ENCODE measurements at regions not wholly inside any gene's neighbourhood (a gene's known extent, or its start where the extent isn't known, plus 50 kb on each side); places are given as distances from the start of the nearest gene placed in this dataset.
"Not testable (repeated sequence)": the region's sequence is repeated elsewhere in the genome, so short reads cannot be mapped to it uniquely, and the experiment has no call there.

DNA sequence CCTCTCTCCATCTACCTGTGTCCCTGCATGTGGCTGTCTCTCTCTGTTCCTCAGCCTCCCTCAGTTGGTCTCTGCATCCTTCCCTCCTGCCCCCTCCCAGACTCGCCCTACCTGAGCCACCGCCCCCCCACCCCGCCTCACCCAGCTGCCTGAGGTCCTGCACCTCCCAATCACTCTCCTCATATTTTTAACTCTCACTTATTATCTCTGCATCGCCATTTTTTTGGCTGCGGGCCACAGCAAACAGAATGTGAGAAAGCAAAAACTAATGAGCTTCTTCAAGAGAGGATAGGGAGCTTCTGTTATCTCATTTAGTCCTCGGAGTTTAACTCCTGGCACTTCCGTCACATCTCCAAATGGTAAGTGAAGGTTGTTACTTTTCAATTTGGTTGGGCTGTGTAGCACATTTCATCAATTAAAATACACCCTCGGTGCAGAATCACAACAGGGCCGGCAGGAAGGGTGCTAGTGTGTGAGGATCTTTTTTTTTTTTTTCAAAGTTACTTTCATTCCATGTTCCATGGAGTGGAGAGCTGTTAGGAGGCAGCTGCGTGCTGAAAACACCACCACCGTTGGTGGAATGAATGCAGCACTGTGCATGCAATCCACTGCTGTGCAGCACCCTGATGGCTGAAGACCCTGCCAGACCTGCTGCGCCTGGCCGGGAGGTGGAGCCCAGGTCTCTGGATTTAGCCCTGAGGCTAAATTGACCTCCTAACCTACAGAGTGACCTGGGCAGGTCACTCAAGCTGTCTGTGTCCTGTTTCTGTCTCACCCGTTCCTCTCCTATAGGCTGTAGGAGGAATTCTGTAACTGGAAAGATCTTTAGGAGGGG is 157.2 kb upstream of the NFIA start:
- no peaks in the 10 kb centered on the region for H3K36me3 Mint-ChIP-seq
- H3K9me3 Mint-ChIP-seq = no peaks in the 10 kb centered on the region
- H3K4me3 Mint-ChIP-seq = no peak overlapping the region
- DNase-seq (no peak), ATAC-seq (ENCODE audit: low read depth in 2 of 2) (no peak)
- H3K4me1 Mint-ChIP-seq = no peaks in the 10 kb centered on the region
- no peaks in the 10 kb centered on the region for H3K27me3 Mint-ChIP-seq
- no peak overlapping the region for H3K27ac Mint-ChIP-seq

DNA sequence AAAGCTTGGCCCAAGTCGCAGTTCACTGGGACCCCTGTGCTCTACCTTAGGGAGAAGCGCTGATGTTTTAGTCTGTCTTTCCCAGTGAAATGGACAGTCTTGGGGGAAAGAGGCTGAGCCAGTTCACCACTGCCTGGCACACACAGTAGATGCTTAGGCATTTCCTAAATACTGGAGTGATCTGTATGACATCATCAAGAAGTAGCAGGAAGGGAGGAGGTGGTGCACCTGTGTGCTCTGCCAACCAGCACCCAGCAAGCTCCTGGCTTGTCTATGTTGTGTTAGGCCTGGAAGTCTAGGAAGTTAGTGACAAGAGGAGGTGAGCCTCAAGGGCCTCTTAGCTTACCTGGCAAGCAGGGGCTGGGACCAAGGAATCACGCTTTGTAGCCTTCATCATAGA is 158.2 kb upstream of the NFIA start:
- Mint-ChIP-seq H3K27me3 (no peaks in the 10 kb centered on the region), H3K4me3 (no peak overlapping the region), H3K9me3 (no peaks in the 10 kb centered on the region), H3K4me1 (no peaks in the 10 kb centered on the region), H3K36me3 (no peaks in the 10 kb centered on the region), H3K27ac (no peak overlapping the region)
- ATAC-seq (ENCODE audit: low read depth in 2 of 2) (no peak), DNase-seq (no peak)

DNA sequence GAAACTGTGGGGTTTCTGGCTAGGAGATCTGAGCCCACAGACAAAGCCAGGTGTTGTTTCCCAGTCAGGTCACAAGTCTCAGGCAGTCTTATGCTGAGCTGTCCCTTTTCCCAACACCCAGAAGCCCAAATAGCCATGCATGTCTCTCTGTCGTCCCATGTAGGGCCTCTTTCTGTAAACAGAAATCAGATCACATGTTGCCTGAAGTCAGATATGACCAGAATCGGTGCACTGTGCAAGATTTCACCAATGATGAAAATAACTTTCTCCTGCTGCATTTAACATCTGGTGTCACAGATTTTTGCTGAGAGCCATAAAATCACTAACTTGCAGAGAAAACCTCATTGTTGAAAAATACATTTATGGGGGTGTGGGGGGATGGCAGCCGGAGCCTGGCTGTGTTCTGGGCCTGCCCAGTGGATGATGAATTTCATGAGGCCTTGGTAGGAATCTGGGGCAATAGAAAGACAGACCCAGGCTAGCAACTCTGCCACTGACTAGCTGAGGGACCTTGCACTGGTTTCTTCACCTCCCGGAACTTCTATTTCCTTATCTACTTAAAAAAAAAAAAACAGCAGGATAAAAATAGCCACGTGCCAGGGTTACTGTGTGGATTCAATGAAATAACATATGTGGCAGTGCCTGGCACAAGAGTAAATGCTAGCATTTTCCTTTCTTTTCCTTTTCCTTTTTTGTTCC is 158.8 kb upstream of the NFIA start:
- DNase-seq = no peak
- Mint-ChIP-seq H3K4me3 (no peak overlapping the region), H3K9me3 (no peaks in the 10 kb centered on the region), H3K36me3 (no peaks in the 10 kb centered on the region), H3K27me3 (no peaks in the 10 kb centered on the region), H3K27ac (no peak overlapping the region), H3K4me1 (no peaks in the 10 kb centered on the region)
- no peak for ATAC-seq (ENCODE audit: low read depth in 2 of 2)

DNA sequence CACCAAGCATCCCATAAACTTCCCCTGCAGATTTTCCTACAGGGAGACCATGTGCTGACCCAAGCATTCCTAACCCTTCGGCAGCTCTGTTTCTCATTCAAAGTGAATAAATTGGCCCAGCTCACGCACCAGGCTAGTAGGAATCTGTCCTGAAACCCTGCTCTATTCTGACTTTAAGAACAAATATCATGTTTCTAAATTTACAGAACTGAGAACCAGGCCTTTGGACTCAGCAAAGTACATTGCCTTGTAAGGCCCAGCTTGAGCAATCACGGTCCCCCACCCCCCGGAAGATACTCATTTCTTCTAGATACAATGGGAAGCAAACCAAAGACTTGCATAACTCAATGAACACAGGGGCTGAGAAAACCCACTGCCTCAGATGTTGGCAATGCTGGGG is 160.1 kb upstream of the NFIA start:
- ATAC-seq (ENCODE audit: low read depth in 2 of 2) = no peak

DNA sequence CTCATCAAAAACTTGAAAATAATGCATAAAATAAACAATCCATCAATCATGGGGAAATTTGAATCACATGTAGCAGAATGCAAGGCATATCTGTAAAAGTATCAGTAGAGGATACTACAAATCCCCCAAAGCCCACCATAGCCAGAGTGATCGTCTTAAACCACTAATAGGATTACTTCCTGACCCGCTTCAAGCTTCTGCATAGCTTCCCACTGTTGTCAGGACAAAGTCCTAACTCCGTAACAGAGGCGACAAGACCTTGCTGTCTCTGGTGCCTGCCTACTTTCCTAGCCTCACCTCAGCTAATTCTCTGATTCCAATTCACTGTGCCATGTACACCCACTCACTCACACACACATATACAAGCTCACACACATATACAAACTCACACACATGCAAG is 161.2 kb upstream of the NFIA start:
- no peak for DNase-seq
- no peak for ATAC-seq (ENCODE audit: low read depth in 2 of 2)
- H3K27ac Mint-ChIP-seq = no peak overlapping the region
- no peak overlapping the region for H3K4me3 Mint-ChIP-seq
- H3K9me3 Mint-ChIP-seq = no peaks in the 10 kb centered on the region
- H3K36me3 Mint-ChIP-seq = no peaks in the 10 kb centered on the region
- no peaks in the 10 kb centered on the region for H3K27me3 Mint-ChIP-seq
- H3K4me1 Mint-ChIP-seq = no peaks in the 10 kb centered on the region

More for the DNA sequence above, 160.1 kb upstream of the NFIA start:
- H3K4me3 Mint-ChIP-seq = no peak overlapping the region
- no peaks in the 10 kb centered on the region for H3K4me1 Mint-ChIP-seq
- H3K9me3 Mint-ChIP-seq = no peaks in the 10 kb centered on the region
- H3K27ac Mint-ChIP-seq = no peak overlapping the region
- no peaks in the 10 kb centered on the region for H3K36me3 Mint-ChIP-seq
- DNase-seq = no peak
- H3K27me3 Mint-ChIP-seq = no peaks in the 10 kb centered on the region

DNA sequence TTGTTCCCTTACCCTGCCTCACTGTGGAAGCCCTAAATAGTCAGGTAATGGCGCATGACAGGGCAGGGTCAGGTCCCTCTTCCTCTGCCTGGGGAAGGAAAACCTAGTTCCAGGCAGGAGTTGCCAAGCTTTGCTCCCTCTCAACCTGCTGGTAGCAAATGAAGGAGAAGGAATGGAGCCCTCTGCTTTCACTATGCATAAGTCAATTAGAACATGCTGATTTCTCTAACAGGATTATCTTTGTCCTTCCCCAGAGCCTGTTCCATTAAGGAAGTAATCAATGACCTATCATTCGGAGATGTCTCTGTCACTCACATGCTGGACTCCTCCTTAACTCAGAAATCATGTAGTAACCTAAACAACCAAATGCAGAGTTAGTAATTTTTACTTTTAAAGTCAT is 161.8 kb upstream of the NFIA start:
- Mint-ChIP-seq H3K27me3 (no peaks in the 10 kb centered on the region), H3K9me3 (no peaks in the 10 kb centered on the region), H3K4me1 (no peaks in the 10 kb centered on the region), H3K4me3 (no peak overlapping the region), H3K27ac (no peak overlapping the region), H3K36me3 (no peaks in the 10 kb centered on the region)
- ATAC-seq (ENCODE audit: low read depth in 2 of 2) (no peak), DNase-seq (no peak)

DNA sequence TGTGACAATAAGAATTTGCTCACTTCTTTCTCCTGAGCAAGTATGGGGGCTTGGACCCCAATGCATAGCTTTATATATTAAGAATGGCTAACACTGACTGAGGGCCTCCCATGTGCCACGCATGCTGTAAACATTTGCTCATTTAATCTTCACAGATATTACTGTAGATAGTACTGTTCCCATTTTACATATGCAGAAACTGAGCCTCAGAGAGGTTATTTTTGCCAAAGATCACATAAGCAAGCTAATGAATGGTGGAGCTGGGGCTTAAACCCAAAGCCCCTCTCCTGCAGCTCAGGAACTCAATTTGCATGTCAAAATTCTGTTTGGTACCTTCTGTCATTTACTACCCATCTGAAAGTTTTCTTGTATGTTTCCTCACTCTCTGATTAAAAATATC is 163.5 kb upstream of the NFIA start:
- DNase-seq = no peak
- no peaks in the 10 kb centered on the region for H3K9me3 Mint-ChIP-seq
- H3K4me3 Mint-ChIP-seq = no peak overlapping the region
- H3K4me1 Mint-ChIP-seq = no peaks in the 10 kb centered on the region
- ATAC-seq (ENCODE audit: low read depth in 2 of 2) = no peak
- no peaks in the 10 kb centered on the region for H3K36me3 Mint-ChIP-seq
- no peak overlapping the region for H3K27ac Mint-ChIP-seq
- H3K27me3 Mint-ChIP-seq = no peaks in the 10 kb centered on the region

DNA sequence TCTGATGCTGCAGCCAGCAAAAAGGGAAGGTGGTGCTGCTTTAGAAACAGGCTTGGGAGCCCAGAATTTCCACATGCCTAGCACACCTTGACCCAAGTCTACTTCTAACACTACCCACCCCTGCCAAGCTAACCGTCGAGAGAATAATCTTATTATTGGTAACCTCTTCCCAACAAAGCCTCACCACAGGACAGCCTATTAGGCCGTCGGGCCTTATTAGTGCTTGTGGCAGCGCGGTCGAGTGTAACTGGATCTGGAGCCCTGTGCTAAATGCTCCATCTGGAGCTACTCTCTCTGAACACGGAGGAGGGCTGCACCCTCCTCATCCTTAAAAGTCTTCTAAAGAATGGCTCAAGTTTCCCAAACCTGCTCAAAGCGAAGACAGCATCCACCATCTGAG is 165.5 kb upstream of the NFIA start:
- no peaks in the 10 kb centered on the region for H3K9me3 Mint-ChIP-seq
- no peaks in the 10 kb centered on the region for H3K4me1 Mint-ChIP-seq

DNA sequence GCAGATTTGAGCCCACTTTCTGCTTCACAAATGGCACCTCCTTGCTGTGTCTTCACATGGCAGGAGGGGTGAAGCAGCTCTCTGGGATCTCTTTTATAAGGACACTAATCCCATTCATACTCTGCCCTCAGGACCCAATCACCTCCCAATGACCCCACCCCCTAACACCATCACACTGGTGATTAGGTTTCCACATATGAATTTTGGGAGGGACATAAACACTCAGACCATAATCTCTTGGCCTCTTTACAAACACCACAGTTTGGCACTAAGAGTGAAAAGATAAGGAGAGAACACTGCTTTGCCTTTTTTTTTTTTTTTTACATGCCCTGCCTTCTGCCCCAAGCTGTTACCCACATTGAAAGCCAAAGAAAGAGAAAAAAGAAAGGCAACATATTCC is 166.2 kb upstream of the NFIA start:
- no peak for ATAC-seq (ENCODE audit: low read depth in 2 of 2)
- no peak overlapping the region for H3K4me3 Mint-ChIP-seq

More for the DNA sequence above, 165.5 kb upstream of the NFIA start:
- DNase-seq (no peak), ATAC-seq (ENCODE audit: low read depth in 2 of 2) (no peak)
- Mint-ChIP-seq H3K4me3 (no peak overlapping the region), H3K27me3 (no peaks in the 10 kb centered on the region), H3K36me3 (no peaks in the 10 kb centered on the region), H3K27ac (no peak overlapping the region)

DNA sequence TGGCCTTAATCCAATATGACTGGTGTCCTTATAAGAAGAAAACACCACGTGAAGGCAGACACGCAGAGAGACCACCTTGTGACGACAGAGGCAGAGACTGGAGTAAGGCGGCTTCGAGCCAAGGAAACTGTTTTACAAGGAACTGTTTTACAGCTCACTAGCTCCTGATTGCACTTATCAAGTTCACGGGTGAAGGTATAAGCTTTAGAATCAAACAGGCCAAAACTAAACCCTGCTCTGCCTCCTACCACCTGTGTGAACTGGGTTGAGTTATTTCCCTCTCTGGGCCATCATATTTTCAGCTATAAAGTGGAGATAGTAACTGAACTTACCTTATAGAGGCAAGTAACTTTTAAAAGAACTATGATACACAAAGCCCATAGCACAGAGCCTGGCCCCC is 166.9 kb upstream of the NFIA start:
- H3K4me1 Mint-ChIP-seq = no peaks in the 10 kb centered on the region
- H3K27ac Mint-ChIP-seq = peak overlapping the region in 1 of 6 donors; percentile 38
- H3K36me3 Mint-ChIP-seq = no peaks in the 10 kb centered on the region
- ATAC-seq (ENCODE audit: low read depth in 2 of 2) (no peak), DNase-seq (no peak)
- H3K9me3 Mint-ChIP-seq = peaks cover 0 to 5% (median 0%) of the 10 kb centered on the region in 7 donors
- no peaks in the 10 kb centered on the region for H3K27me3 Mint-ChIP-seq
- H3K4me3 Mint-ChIP-seq = no peak overlapping the region

More for the DNA sequence above, 166.2 kb upstream of the NFIA start:
- no peaks in the 10 kb centered on the region for H3K36me3 Mint-ChIP-seq
- no peak overlapping the region for H3K27ac Mint-ChIP-seq
- no peaks in the 10 kb centered on the region for H3K27me3 Mint-ChIP-seq
- H3K9me3 Mint-ChIP-seq = no peaks in the 10 kb centered on the region
- no peaks in the 10 kb centered on the region for H3K4me1 Mint-ChIP-seq
- DNase-seq = no peak

DNA sequence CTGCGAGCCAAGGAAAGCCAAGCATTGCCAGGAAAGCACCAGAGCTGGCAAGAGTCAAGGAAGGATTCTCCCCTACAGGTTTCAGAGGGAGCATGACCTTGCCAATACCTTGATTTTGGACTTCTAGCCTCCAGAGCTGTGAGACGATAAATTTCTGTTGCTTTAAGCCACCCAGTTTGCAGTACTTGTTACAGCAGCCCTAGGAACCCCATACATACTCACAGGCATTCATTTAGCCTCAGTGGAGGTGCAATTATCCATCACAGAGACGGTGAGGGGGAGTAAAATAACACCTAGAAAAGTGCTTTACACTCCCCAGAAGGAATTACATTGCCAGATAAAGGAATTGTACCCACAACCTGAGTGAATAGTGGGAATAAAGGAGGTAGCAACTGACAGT is 167.4 kb upstream of the NFIA start:
- ATAC-seq (ENCODE audit: low read depth in 2 of 2) (no peak), DNase-seq (no peak)
- H3K27ac Mint-ChIP-seq = no peak overlapping the region
- peaks cover 0 to 5% (median 0%) of the 10 kb centered on the region in 7 donors for H3K9me3 Mint-ChIP-seq
- no peaks in the 10 kb centered on the region for H3K27me3 Mint-ChIP-seq
- H3K4me3 Mint-ChIP-seq = no peak overlapping the region
- H3K4me1 Mint-ChIP-seq = no peaks in the 10 kb centered on the region
- H3K36me3 Mint-ChIP-seq = no peaks in the 10 kb centered on the region

DNA sequence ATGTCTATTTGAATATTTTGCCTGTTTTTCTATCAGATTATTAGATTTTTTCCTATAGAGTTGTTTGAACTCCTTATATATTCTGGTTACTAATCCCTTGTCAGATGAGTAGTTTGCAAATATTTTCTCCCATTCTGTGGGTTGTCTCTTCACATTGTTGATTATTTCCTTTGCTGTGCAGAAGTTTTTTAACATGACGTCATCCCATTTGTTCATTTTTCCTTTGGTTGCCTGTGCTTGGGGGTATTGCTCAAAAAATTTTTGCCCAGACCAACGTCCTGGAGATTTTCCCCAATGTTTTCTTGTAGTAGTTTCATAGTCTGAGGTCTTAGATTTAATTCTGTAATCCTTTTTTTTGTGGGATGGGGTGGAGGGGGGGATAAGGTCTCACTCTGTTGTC is 168.7 kb upstream of the NFIA start:
- not testable (repeated sequence) for DNase-seq; H3K4me3 Mint-ChIP-seq; H3K9me3 Mint-ChIP-seq; H3K4me1 Mint-ChIP-seq; ATAC-seq (ENCODE audit: low read depth in 2 of 2); H3K36me3 Mint-ChIP-seq; H3K27me3 Mint-ChIP-seq; H3K27ac Mint-ChIP-seq

DNA sequence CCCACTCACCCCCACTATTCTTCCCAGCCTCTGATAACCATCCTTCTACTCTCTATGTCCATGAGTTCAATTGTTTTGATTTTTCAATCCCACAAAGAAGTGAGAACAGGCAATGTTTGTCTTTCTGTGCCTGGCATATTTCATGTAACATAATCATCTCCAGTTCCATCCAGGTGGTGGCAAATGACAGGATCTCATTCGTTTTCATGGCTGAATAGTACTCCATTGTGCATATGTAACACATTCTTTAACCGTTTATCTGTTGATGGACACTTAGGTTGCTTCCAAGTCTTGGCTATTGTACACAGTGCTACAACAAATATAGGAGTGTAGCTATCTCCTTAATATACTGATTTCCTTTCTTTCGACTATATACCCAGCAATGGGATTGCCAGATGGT is 169.3 kb upstream of the NFIA start:
- H3K27ac Mint-ChIP-seq = no peak overlapping the region
- no peaks in the 10 kb centered on the region for H3K4me1 Mint-ChIP-seq
- H3K9me3 Mint-ChIP-seq = peaks cover 0 to 5% (median 0%) of the 10 kb centered on the region in 7 donors
- H3K36me3 Mint-ChIP-seq = no peaks in the 10 kb centered on the region
- ATAC-seq (ENCODE audit: low read depth in 2 of 2) (no peak), DNase-seq (no peak)
- no peaks in the 10 kb centered on the region for H3K27me3 Mint-ChIP-seq
- no peak overlapping the region for H3K4me3 Mint-ChIP-seq

DNA sequence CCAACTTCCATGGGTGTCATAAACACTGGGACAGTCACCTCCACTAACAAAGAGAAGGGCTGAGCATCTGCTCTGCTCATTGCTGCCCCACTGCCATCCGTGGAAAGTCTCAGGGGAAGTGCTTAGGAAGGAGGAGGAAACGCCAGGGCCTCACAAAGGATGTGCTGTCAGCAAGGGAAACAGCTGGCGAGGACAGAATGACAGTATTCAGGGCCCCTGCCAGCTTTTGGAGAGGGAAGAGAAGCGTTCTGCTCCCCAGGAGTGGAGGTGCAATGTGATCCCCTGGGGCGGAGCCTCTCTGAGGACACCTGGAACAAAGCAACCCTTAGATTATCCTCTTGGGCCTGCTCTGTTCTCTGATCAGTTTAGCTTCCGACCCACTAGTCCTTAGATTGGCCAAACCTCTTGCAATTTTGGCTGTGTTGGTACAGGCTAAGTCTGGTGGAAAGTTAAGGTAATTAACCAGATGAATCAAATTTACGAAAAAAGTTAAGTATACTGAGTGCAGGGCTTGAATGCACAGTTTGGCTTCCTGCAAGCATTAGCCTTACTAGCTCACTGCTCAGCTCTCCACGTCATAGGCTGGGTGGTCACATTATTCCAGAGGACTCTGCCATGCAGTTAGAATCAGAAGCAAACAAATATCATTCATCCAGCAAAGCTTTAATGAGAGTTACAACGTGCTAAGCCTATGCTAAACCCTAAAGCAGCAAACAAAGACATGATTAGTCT is 170.2 kb upstream of the NFIA start:
- no peaks in the 10 kb centered on the region for H3K36me3 Mint-ChIP-seq
- H3K9me3 Mint-ChIP-seq = peaks cover 0 to 5% (median 0%) of the 10 kb centered on the region in 7 donors
- H3K4me3 Mint-ChIP-seq = peak overlapping the region in 1 of 8 donors; percentile 53
- H3K27ac Mint-ChIP-seq = no peak overlapping the region
- DNase-seq (no peak), ATAC-seq (ENCODE audit: low read depth in 2 of 2) (no peak)
- H3K4me1 Mint-ChIP-seq = no peaks in the 10 kb centered on the region
- H3K27me3 Mint-ChIP-seq = no peaks in the 10 kb centered on the region

Measured in naive B cell (primary cell).